ENCODE measurements at regions not wholly inside any gene's neighbourhood (a gene's known extent, or its start where the extent isn't known, plus 50 kb on each side); places are given as distances from the start of the nearest gene placed in this dataset.

GRCh38 chr7:19619122-19619521 is 89.7 kb downstream of the POLR1F start:
- H3K4me1 ChIP-seq (ENCODE audit: insufficient read depth, low read length): 0 out of 2 replicates have a peak, but pooled peaks cover 4% of the 10 kb centered on the region
- H2AFZ ChIP-seq (ENCODE audit: low read length): no peak overlapping the region
- ATAC-seq (no peak), DNase-seq (peak; percentile 3)
- no peak overlapping the region for H3K4me2 ChIP-seq (ENCODE audit: low read length)
- intact Hi-C loops (cut with micrococcal nuclease): no loop called here
- no peak for TF ChIP-seq CTCF (conservative IDR thresholded peaks at IDR 0.05; ENCODE audit: low read depth, low read length)
- TF ChIP-seq EZH2phosphoT487 (IDR thresholded peaks at IDR 0.05; ENCODE audit: borderline replicate concordance, low read length): no peak
- TF ChIP-seq EZH2 (IDR thresholded peaks at IDR 0.05; ENCODE audit: low read length, unreplicated experiment): no peak
- no peaks in the 10 kb centered on the region for H3K9me3 ChIP-seq (ENCODE audit: low read length)
- H3K79me2 ChIP-seq (ENCODE audit: low read length): no peaks in the 10 kb centered on the region
- POLR2A ChIA-PET (ENCODE audit: unreplicated experiment): interaction anchor here (0.7 kb wide), 1 partner anchor 96 kb away, joined by 3 read pairs; no protein-coding TSS in a partner anchor
- no TSS peak for BruUV-seq (replicated peaks)
- no peaks in the 10 kb centered on the region for H3K9me2 ChIP-seq (replicated peaks; ENCODE audit: low read length)
- no peaks in the 10 kb centered on the region for H4K20me1 ChIP-seq (ENCODE audit: low read length)
- H3K36me3 ChIP-seq (ENCODE audit: low read depth, low read length): no peaks in the 10 kb centered on the region
- 0 out of 2 replicates have a peak, but pooled peaks cover 6% of the 10 kb centered on the region for H3K27me3 ChIP-seq (ENCODE audit: low read length)
- no peak overlapping the region for H3K27ac ChIP-seq (ENCODE audit: low read length)
- no peak overlapping the region for H3K4me3 ChIP-seq (ENCODE audit: low read length)
- CTCF ChIA-PET: no interaction called here
- no peak overlapping the region for H3K9ac ChIP-seq (ENCODE audit: low read length)
- no peaks in the 10 kb centered on the region for H3F3A ChIP-seq (ENCODE audit: low read length, unreplicated experiment)

- DNase-seq (no peak), ATAC-seq (no peak)
- no TSS peak for BruUV-seq (replicated peaks)
- H3K36me3 ChIP-seq (ENCODE audit: low read depth, low read length): no peaks in the 10 kb centered on the region
- no peak overlapping the region for H3K4me2 ChIP-seq (ENCODE audit: low read length)
- H2AFZ ChIP-seq (ENCODE audit: low read length): no peak overlapping the region
- H3K9me3 ChIP-seq (ENCODE audit: low read length): no peaks in the 10 kb centered on the region
- no peak overlapping the region for H3K4me3 ChIP-seq (ENCODE audit: low read length)
- H3K79me2 ChIP-seq (ENCODE audit: low read length): no peaks in the 10 kb centered on the region
- no peaks in the 10 kb centered on the region for H3F3A ChIP-seq (ENCODE audit: low read length, unreplicated experiment)
- no peaks in the 10 kb centered on the region for H3K9me2 ChIP-seq (replicated peaks; ENCODE audit: low read length)
- H3K27me3 ChIP-seq (ENCODE audit: low read length): 0 out of 2 replicates have a peak, but pooled peaks cover 17% of the 10 kb centered on the region
- intact Hi-C loops (cut with micrococcal nuclease): no loop called here
- ChIA-PET POLR2A (ENCODE audit: unreplicated experiment) (no interaction called here), CTCF (no interaction called here)
- TF ChIP-seq CTCF (conservative IDR thresholded peaks at IDR 0.05; ENCODE audit: low read depth, low read length) (no peak), EZH2 (IDR thresholded peaks at IDR 0.05; ENCODE audit: low read length, unreplicated experiment) (no peak), EZH2phosphoT487 (IDR thresholded peaks at IDR 0.05; ENCODE audit: borderline replicate concordance, low read length) (no peak)
- no peak overlapping the region for H3K9ac ChIP-seq (ENCODE audit: low read length)
- H3K27ac ChIP-seq (ENCODE audit: low read length): no peak overlapping the region
- H3K4me1 ChIP-seq (ENCODE audit: insufficient read depth, low read length): 0 out of 2 replicates have a peak, but pooled peaks cover 4% of the 10 kb centered on the region
- no peaks in the 10 kb centered on the region for H4K20me1 ChIP-seq (ENCODE audit: low read length)
Measured at GRCh38 chr7:19617901-19618300, 90.9 kb downstream of the POLR1F start.

GRCh38 chr7:19610194-19610943 is 98.5 kb downstream of the POLR1F start:
- Histone ChIP-seq H3K9me2 (replicated peaks; ENCODE audit: low read length) (no peaks in the 10 kb centered on the region), H3K27me3 (ENCODE audit: low read length) (peaks cover 18% of the 10 kb centered on the region; the same call in 1 of the 2 replicates), H3K4me2 (ENCODE audit: low read length) (no peak overlapping the region), H3K9ac (ENCODE audit: low read length) (no peak overlapping the region), H3K9me3 (ENCODE audit: low read length) (no peaks in the 10 kb centered on the region), H3K27ac (ENCODE audit: low read length) (no peak overlapping the region), H3K79me2 (ENCODE audit: low read length) (no peaks in the 10 kb centered on the region), H3K4me3 (ENCODE audit: low read length) (no peak overlapping the region), H2AFZ (ENCODE audit: low read length) (no peak overlapping the region), H3F3A (ENCODE audit: low read length, unreplicated experiment) (no peaks in the 10 kb centered on the region), H4K20me1 (ENCODE audit: low read length) (no peaks in the 10 kb centered on the region), H3K36me3 (ENCODE audit: low read depth, low read length) (no peaks in the 10 kb centered on the region), H3K4me1 (ENCODE audit: insufficient read depth, low read length) (no peaks in the 10 kb centered on the region)
- ATAC-seq: no peak
- CTCF ChIA-PET: no interaction called here
- POLR2A ChIA-PET (ENCODE audit: unreplicated experiment): no interaction called here
- TF ChIP-seq EZH2phosphoT487 (IDR thresholded peaks at IDR 0.05; ENCODE audit: borderline replicate concordance, low read length) (no peak), CTCF (conservative IDR thresholded peaks at IDR 0.05; ENCODE audit: low read depth, low read length) (no peak), EZH2 (IDR thresholded peaks at IDR 0.05; ENCODE audit: low read length, unreplicated experiment) (no peak)
- intact Hi-C loops (cut with micrococcal nuclease): no loop called here
- BruUV-seq (replicated peaks): no TSS peak
- DNase-seq: no peak

All from PC-3 (cell line).